Choroid plexus epithelial cell (primary cell): ENCODE measurements at regions not wholly inside any gene's neighbourhood (a gene's known extent, or its start where the extent isn't known, plus 50 kb on each side); places are given as distances from the start of the nearest gene placed in this dataset.

Source experiments
- DNase-seq: peaks from one replicate; pipeline ENCODE4 v3.0.0-alpha.2; 2010; ENCODE audit warnings: low read depth
- H3K4me3 ChIP-seq: 2 replicates; pipeline ENCODE4 v1.5.1; 2011; ENCODE audit warnings: low read depth, mild to moderate bottlenecking, control low read depth, low read length, moderate library complexity
- TF ChIP-seq, protein P1 (sequence below): conservative IDR thresholded peaks from 2 replicates; pipeline ENCODE4 v1.5.1; 2011; ENCODE audit warnings: low read depth, mild to moderate bottlenecking, control low read depth, inconsistent platforms, low read length, moderate library complexity

DNA sequence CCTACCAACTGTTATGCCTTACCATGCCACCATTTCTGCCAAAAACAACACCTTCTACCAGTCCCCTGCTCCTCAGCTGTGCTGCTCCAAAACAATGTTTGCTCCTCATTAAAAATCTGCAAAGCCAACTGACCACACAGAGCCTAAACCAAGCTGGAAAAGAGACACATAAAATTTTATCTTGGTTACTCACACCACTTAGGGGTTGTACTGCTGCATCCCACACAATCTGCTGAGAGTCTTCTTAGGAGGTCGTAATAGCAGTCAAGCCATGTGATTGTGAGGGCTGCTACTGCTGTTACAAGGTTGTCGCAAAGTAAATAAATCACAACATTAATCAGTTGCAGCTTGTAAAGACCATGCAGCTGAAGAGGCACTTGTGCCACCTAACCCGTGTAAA lies 607.4 kb upstream of the FAM241A start:
- peak; percentile 7 for DNase-seq
- H3K4me3 ChIP-seq: no peak overlapping the region
- TF ChIP-seq, protein P1, sequence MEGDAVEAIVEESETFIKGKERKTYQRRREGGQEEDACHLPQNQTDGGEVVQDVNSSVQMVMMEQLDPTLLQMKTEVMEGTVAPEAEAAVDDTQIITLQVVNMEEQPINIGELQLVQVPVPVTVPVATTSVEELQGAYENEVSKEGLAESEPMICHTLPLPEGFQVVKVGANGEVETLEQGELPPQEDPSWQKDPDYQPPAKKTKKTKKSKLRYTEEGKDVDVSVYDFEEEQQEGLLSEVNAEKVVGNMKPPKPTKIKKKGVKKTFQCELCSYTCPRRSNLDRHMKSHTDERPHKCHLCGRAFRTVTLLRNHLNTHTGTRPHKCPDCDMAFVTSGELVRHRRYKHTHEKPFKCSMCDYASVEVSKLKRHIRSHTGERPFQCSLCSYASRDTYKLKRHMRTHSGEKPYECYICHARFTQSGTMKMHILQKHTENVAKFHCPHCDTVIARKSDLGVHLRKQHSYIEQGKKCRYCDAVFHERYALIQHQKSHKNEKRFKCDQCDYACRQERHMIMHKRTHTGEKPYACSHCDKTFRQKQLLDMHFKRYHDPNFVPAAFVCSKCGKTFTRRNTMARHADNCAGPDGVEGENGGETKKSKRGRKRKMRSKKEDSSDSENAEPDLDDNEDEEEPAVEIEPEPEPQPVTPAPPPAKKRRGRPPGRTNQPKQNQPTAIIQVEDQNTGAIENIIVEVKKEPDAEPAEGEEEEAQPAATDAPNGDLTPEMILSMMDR: no peak

DNA sequence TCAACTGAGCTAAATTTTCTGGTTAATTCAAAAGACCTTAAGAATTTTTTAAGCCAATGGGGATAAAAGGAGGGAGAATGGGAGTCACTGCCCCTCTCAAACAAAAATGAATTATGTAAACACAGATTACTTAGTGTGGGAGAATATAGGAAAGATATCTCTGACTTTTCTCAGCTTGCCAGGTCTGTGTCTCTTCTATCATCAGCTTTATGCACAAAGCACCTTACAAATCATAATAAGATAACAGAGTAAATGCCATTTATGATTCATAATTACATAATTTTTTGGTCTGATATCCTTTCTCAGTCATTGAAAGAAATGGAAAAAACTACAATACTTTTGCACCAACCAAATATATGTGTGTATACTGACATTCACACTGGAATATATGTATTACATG lies 604.6 kb upstream of the FAM241A start:
- no peak overlapping the region for H3K4me3 ChIP-seq
- no peak for DNase-seq
- TF ChIP-seq, protein P1: no peak

DNA sequence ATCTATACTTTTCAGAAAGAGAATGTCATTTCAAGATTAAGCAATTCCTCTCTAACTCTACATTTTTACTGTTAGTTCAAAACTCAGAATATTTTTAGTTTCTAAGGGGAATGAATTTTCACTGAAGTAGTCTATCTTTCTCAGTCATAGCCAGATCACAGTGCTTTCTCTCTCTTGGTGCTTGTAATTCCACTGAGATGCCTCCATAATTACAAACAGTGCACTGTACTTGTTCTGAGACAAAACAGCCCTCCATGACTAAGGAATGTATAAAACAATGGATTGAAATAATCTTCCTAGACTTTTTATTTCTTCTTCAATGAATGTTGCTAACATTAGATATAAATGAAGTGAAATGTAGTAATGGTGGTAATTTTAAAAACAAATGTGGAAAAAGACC lies 603.2 kb upstream of the FAM241A start:
- no peak for DNase-seq
- TF ChIP-seq, protein P1: no peak
- H3K4me3 ChIP-seq: no peak overlapping the region

DNA sequence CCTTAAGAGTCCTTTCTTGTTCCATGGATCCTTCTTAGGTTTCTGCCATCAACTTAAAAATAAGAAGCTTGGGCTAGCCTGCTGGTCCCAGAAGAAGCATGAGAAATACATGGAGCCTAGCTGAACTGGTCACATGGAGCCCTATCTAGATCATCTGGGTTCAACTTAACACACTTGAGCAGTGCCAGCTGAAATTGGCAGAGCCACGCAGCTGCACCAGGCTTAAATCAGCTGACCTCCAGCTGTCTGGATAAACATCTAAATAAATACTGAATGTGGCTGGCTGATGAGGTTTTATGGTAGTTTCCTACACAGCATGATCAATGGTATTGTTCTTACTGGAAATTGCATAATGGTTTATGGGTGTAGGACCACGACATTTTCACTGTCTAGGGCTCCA lies 598.4 kb upstream of the FAM241A start:
- TF ChIP-seq, protein P1: no peak
- no peak overlapping the region for H3K4me3 ChIP-seq
- no peak for DNase-seq

DNA sequence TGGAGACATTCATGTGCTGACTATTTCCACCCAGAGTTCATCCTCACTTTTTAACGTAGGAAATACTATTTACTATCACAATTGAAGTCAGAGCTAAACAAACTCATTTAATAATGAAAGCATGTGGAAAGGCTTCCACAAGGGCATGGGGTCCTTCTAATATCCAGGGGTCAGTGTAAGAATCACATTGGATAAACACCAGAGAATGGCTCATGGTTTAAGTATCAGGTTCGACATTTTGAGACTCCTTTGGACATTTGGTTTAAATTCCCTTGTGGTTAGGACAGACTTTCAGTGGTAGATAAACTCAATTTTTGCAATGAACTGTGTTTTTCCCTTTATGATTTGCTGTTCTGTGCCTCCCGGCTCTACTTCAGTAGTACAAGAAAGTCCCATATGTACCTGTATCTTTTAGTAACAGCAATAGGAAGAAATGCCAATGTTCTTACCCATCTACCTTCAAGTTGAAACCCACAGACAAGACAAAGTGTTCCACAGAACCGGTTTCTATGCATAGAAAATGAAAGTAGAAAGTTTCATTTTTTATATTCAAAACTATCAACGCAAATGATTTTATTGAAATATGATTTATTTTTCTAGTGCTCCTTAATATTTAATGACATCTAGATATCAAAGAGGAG lies 589.0 kb upstream of the FAM241A start:
- peak; percentile 19 for DNase-seq
- TF ChIP-seq, protein P1: no peak
- H3K4me3 ChIP-seq: no peak overlapping the region

DNA sequence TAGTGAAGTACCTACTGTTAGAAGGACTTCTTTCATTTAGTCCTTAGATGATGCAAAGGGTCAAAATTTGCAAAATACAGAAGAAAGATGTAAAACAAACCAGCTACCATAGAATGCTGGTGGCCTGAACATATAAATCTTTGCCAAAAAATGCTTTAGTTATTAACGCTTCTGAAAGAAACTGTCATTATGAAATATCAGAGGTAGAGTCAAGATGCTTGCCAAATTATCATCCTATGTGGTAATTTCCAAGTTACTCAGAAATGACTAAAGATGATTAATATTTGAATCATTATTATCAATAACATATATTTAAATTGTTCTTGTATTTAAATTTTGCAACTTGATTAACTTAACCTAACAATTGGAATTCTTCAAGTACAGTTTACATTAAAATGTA lies 588.4 kb upstream of the FAM241A start:
- H3K4me3 ChIP-seq: no peak overlapping the region
- TF ChIP-seq, protein P1: no peak
- no peak for DNase-seq

DNA sequence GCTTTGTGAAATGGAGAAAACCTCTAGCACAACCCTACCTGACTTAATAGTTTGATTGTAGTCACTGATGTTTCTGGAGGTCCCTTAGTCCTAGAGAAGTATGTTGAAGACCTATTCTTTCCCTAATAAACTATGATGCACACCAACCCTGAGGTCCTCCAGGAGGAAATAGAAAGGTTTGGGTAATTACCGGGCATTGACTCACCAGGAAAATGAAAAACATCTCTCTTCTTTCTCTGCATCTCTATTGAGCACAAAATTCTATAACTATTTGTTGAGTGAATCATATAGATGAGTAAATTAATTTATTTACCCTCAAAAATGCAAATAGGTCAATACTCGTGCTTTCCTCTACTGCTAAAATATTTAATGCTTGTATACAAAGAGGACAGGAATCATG lies 582.4 kb upstream of the FAM241A start:
- no peak for DNase-seq
- TF ChIP-seq, protein P1: no peak
- H3K4me3 ChIP-seq: no peak overlapping the region
